DND-41 (cell line): ENCODE measurements at regions not wholly inside any gene's neighbourhood (a gene's known extent, or its start where the extent isn't known, plus 50 kb on each side); places are given as distances from the start of the nearest gene placed in this dataset.

Experiments used
- EZH2 ChIP-seq: IDR thresholded peaks from 3 replicates; pipeline ENCODE4 v1.6.1; 2012; ENCODE audit warnings: borderline replicate concordance, low read depth, mild to moderate bottlenecking, moderate library complexity, low read length, inconsistent platforms; ENCODE audit not compliant: severe bottlenecking
- TF ChIP-seq, protein P1 (sequence below): IDR thresholded peaks from 2 replicates; pipeline ENCODE4 v1.5.1; 2012; ENCODE audit warnings: borderline replicate concordance, low read length, moderate library complexity, mild to moderate bottlenecking; ENCODE audit not compliant: poor library complexity, severe bottlenecking; ENCODE audit errors: extremely low read depth

DNA sequence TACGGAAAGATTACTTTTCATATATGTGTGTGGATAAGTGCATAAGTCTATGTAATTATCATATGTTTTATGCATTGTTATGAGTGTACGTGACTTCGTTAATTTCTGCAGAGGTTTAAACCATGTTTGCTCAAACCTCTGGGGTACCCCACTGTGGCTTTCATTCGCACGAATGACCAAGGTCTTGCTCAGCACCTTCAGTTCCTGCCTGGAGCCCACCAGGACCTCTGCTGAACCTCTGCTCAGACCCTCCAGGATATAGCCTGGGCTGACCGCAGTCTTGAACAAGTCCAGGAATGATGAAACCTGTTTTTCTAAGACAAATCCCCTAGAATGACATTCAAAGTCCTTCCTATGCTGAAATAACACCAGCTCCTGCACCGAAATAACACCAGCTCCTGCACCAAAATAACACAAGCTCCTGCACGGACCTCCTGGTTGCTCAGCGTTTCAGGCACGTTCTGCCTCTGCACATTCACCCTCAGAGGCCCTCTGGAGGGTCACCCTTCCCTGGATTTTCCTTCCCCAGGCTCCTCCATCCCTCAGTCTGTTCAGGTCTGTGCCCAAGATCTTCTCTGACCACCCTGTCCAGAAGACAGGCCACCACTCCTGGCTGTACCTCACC, 99.7 kb upstream of the BOD1 start:
- TF ChIP-seq, protein P1, sequence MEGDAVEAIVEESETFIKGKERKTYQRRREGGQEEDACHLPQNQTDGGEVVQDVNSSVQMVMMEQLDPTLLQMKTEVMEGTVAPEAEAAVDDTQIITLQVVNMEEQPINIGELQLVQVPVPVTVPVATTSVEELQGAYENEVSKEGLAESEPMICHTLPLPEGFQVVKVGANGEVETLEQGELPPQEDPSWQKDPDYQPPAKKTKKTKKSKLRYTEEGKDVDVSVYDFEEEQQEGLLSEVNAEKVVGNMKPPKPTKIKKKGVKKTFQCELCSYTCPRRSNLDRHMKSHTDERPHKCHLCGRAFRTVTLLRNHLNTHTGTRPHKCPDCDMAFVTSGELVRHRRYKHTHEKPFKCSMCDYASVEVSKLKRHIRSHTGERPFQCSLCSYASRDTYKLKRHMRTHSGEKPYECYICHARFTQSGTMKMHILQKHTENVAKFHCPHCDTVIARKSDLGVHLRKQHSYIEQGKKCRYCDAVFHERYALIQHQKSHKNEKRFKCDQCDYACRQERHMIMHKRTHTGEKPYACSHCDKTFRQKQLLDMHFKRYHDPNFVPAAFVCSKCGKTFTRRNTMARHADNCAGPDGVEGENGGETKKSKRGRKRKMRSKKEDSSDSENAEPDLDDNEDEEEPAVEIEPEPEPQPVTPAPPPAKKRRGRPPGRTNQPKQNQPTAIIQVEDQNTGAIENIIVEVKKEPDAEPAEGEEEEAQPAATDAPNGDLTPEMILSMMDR = no peak
- TF ChIP-seq EZH2 = no peak
